Panc1 (cell line): ENCODE measurements at regions not wholly inside any gene's neighbourhood (a gene's known extent, or its start where the extent isn't known, plus 50 kb on each side); places are given as distances from the start of the nearest gene placed in this dataset.

ENCODE experiments used
- POLR2AphosphoS5 ChIP-seq: IDR thresholded peaks from 2 replicates; pipeline ENCODE4 v1.6.1; 2012; ENCODE audit warnings: mild to moderate bottlenecking, low read depth, low read length, moderate library complexity
- SIN3A ChIP-seq: IDR thresholded peaks from 2 replicates; pipeline ENCODE4 v1.6.1; 2012; ENCODE audit warnings: low read depth, mild to moderate bottlenecking, low read length, moderate library complexity, borderline replicate concordance; ENCODE audit not compliant: insufficient read depth
- TF ChIP-seq, protein P1 (sequence below): fragments of 450-650 bp; IDR thresholded peaks from 2 replicates; pipeline ENCODE4 v1.5.1; 2017; ENCODE audit warnings: mild to moderate bottlenecking
- TF ChIP-seq, protein P2 (sequence below), 2 experiments: IDR thresholded peaks; 2 replicates each; pipeline ENCODE4 v1.6.1; 2011 to 2012; ENCODE audit warnings: low read depth in 2 of 2, control low read depth in 1 of 2, low read length in 1 of 2, mild to moderate bottlenecking in 1 of 2, moderate library complexity in 1 of 2; ENCODE audit not compliant: insufficient read depth in 1 of 2

DNA sequence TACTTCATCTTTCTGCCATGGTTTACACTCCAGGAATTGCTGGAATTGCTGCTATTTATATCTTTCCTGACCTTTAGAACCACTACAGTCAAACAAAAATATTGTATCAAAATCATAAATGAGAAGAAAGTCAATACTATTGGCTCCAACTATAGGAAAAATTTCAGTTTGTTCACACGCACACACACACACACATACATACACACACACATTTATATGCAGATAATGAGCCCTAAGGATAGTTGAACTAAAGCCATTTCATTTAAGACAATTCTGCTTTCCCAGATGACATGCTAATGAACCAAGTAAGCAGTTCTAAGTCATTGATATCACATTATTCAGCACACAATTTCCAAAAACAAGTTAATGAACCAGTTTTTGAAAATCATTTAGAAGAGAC lies 627.3 kb downstream of the PLOD2 start:
- TF ChIP-seq SIN3A, result no peak
- TF ChIP-seq POLR2AphosphoS5, result no peak
- TF ChIP-seq, protein P1, sequence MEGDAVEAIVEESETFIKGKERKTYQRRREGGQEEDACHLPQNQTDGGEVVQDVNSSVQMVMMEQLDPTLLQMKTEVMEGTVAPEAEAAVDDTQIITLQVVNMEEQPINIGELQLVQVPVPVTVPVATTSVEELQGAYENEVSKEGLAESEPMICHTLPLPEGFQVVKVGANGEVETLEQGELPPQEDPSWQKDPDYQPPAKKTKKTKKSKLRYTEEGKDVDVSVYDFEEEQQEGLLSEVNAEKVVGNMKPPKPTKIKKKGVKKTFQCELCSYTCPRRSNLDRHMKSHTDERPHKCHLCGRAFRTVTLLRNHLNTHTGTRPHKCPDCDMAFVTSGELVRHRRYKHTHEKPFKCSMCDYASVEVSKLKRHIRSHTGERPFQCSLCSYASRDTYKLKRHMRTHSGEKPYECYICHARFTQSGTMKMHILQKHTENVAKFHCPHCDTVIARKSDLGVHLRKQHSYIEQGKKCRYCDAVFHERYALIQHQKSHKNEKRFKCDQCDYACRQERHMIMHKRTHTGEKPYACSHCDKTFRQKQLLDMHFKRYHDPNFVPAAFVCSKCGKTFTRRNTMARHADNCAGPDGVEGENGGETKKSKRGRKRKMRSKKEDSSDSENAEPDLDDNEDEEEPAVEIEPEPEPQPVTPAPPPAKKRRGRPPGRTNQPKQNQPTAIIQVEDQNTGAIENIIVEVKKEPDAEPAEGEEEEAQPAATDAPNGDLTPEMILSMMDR, result no peak
- TF ChIP-seq, protein P2, sequence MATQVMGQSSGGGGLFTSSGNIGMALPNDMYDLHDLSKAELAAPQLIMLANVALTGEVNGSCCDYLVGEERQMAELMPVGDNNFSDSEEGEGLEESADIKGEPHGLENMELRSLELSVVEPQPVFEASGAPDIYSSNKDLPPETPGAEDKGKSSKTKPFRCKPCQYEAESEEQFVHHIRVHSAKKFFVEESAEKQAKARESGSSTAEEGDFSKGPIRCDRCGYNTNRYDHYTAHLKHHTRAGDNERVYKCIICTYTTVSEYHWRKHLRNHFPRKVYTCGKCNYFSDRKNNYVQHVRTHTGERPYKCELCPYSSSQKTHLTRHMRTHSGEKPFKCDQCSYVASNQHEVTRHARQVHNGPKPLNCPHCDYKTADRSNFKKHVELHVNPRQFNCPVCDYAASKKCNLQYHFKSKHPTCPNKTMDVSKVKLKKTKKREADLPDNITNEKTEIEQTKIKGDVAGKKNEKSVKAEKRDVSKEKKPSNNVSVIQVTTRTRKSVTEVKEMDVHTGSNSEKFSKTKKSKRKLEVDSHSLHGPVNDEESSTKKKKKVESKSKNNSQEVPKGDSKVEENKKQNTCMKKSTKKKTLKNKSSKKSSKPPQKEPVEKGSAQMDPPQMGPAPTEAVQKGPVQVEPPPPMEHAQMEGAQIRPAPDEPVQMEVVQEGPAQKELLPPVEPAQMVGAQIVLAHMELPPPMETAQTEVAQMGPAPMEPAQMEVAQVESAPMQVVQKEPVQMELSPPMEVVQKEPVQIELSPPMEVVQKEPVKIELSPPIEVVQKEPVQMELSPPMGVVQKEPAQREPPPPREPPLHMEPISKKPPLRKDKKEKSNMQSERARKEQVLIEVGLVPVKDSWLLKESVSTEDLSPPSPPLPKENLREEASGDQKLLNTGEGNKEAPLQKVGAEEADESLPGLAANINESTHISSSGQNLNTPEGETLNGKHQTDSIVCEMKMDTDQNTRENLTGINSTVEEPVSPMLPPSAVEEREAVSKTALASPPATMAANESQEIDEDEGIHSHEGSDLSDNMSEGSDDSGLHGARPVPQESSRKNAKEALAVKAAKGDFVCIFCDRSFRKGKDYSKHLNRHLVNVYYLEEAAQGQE (IDR thresholded peaks at IDR 0.05; ENCODE audit: insufficient read depth in 1 of 2, low read depth in 2 of 2, low read length in 1 of 2), result no peak
